GM12874 (cell line): ENCODE measurements at regions not wholly inside any gene's neighbourhood (a gene's known extent, or its start where the extent isn't known, plus 50 kb on each side); places are given as distances from the start of the nearest gene placed in this dataset.

ENCODE experiments used
- TF ChIP-seq, protein P1 (sequence below): IDR thresholded peaks from 2 replicates; pipeline ENCODE4 v1.5.1; 2011; ENCODE audit warnings: low read depth, mild to moderate bottlenecking, control low read depth, low read length, moderate library complexity; ENCODE audit not compliant: insufficient read depth

GRCh38 chr11:29333993-29334775 is 682.6 kb downstream of the KCNA4 start:
- TF ChIP-seq, protein P1, sequence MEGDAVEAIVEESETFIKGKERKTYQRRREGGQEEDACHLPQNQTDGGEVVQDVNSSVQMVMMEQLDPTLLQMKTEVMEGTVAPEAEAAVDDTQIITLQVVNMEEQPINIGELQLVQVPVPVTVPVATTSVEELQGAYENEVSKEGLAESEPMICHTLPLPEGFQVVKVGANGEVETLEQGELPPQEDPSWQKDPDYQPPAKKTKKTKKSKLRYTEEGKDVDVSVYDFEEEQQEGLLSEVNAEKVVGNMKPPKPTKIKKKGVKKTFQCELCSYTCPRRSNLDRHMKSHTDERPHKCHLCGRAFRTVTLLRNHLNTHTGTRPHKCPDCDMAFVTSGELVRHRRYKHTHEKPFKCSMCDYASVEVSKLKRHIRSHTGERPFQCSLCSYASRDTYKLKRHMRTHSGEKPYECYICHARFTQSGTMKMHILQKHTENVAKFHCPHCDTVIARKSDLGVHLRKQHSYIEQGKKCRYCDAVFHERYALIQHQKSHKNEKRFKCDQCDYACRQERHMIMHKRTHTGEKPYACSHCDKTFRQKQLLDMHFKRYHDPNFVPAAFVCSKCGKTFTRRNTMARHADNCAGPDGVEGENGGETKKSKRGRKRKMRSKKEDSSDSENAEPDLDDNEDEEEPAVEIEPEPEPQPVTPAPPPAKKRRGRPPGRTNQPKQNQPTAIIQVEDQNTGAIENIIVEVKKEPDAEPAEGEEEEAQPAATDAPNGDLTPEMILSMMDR = peak; percentile 29; the same call in 1 of the 2 replicates

DNA sequence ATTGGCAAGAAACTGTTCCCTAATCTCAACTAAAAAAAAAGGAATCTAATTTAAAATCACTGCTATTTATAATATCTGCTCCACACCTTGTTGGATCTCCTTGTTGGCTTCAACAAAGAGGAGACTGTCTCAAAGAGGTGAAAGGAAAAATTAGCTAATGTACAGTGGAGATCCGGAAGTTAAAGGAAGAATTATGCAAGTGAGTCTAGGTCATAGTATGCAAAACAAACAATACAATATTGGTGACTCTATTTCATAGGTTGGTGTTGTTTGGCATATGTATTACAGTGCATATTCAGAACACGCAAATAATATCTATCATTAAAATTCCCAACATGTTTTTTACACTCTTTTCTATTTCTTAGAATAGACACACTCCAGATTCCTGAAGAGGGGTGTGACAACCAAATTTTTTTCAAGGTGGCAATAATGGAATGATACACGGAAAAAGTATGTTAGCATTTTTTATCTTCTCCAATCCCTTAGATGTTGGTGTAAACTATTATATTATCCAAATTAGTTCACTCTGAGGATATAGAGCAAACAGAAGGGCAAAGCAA is 685.3 kb downstream of the KCNA4 start:
- TF ChIP-seq, protein P1 = no peak

- TF ChIP-seq, protein P1 = peak; percentile 66
Observed at GRCh38 chr11:29328961-29329441, 687.8 kb downstream of the KCNA4 start.

- TF ChIP-seq, protein P1 = no peak
Observed at GRCh38 chr11:29327891-29328290, 688.9 kb downstream of the KCNA4 start.

- TF ChIP-seq, protein P1 = no peak
Observed at GRCh38 chr11:29326757-29327156, 690.1 kb downstream of the KCNA4 start.

- TF ChIP-seq, protein P1 = no peak
Observed at GRCh38 chr11:29324328-29324727, 692.5 kb downstream of the KCNA4 start.

DNA sequence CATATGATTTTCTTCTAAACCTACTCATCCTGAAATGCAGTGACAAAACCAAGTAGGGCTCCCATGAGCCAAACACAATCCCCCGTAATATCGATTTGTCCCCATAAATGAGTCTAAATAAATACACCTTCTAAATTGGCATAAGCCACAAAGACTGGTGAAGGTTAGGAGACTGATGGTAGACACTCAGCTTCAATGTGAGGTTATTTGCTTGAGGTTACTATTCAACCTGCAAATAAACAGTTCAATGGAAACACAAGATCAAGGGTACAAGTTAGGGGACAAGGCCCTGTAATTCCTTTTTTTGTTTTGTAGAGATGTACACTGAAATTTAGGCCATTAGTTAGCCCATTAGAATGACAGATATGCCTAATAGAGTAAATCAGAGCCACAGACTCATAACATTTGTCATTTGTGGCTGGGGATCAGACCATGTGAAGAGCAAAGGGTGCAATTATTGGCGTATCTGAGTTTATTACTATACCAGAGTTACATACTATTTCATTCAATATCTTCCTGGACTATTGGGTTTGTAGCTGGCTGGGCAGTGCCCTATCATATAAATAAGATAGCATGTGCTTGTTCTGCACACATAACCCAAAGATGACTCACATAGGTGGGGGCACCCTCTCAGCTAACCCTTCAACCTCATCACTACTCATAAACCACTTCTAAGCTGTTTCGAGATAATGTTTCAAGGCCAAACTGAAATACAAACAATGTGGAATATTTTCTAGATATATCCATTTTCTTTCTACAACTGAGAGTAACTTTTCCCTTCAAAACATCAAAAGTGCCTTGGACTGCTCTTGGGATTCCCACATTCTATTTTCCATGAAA is 695.3 kb downstream of the KCNA4 start:
- TF ChIP-seq, protein P1 = no peak
